Osteoblast (primary cell): ENCODE measurements at regions not wholly inside any gene's neighbourhood (a gene's known extent, or its start where the extent isn't known, plus 50 kb on each side); places are given as distances from the start of the nearest gene placed in this dataset.

ENCODE experiments used
- DNase-seq: peaks from one replicate; pipeline ENCODE4 v3.0.0; 2011; ENCODE audit warnings: low spot score, mixed read lengths; ENCODE audit not compliant: insufficient read length; ENCODE audit errors: missing footprints
- H2AFZ ChIP-seq: 2 replicates; pipeline ENCODE4 v1.6.0; 2011; ENCODE audit warnings: mild to moderate bottlenecking, low read length
- H3K27ac ChIP-seq: 2 replicates; pipeline ENCODE4 v1.5.1; 2011; ENCODE audit warnings: mild to moderate bottlenecking, low read depth, low read length, moderate library complexity
- H3K27me3 ChIP-seq: 2 replicates; pipeline ENCODE4 v1.6.0; 2012; ENCODE audit warnings: mild to moderate bottlenecking, control low read depth, inconsistent platforms, low read length, moderate library complexity; ENCODE audit not compliant: insufficient read depth
- H3K36me3 ChIP-seq: 2 replicates; pipeline ENCODE4 v1.5.1; 2011; ENCODE audit warnings: mild to moderate bottlenecking, low read length, control low read depth, moderate library complexity; ENCODE audit not compliant: insufficient read depth
- H3K4me1 ChIP-seq: 2 replicates; pipeline ENCODE4 v1.5.1; 2011; ENCODE audit warnings: mild to moderate bottlenecking, low read length, control low read depth, moderate library complexity; ENCODE audit not compliant: insufficient read depth
- H3K4me2 ChIP-seq: 2 replicates; pipeline ENCODE4 v1.6.0; 2011; ENCODE audit warnings: mild to moderate bottlenecking, low read length; ENCODE audit not compliant: insufficient read depth
- H3K4me3 ChIP-seq: fragments of 200-600 bp; sonication (generic); 3 replicates; pipeline ENCODE4 v1.5.1; 2012; ENCODE audit warnings: mild to moderate bottlenecking, low read length, inconsistent platforms; ENCODE audit not compliant: insufficient read depth
- H3K79me2 ChIP-seq: 2 replicates; pipeline ENCODE4 v1.6.0; 2012; ENCODE audit warnings: mild to moderate bottlenecking, low read length, control low read depth, inconsistent platforms; ENCODE audit not compliant: insufficient read depth
- H3K9me3 ChIP-seq: 2 replicates; pipeline ENCODE4 v1.5.1; 2011; ENCODE audit warnings: low read depth, low read length, control low read depth
- H4K20me1 ChIP-seq: 2 replicates; pipeline ENCODE4 v1.6.0; 2012; ENCODE audit warnings: mild to moderate bottlenecking, low read length, control low read depth; ENCODE audit not compliant: insufficient read depth
- TF ChIP-seq, protein P1 (sequence below): IDR thresholded peaks from 2 replicates; pipeline ENCODE4 v1.5.1; 2011; ENCODE audit warnings: mild to moderate bottlenecking, low read depth, low read length, moderate library complexity; ENCODE audit errors: extremely low read depth

GRCh38 chr3:110459021-110459420, 612.6 kb upstream of the NECTIN3 start:
- no peak overlapping the region for H3K27ac ChIP-seq
- no peak overlapping the region for H3K4me3 ChIP-seq
- H3K36me3 ChIP-seq, result no peaks in the 10 kb centered on the region
- no peaks in the 10 kb centered on the region for H3K27me3 ChIP-seq
- no peaks in the 10 kb centered on the region for H4K20me1 ChIP-seq
- no peaks in the 10 kb centered on the region for H3K4me1 ChIP-seq
- H3K79me2 ChIP-seq, result no peaks in the 10 kb centered on the region
- TF ChIP-seq, protein P1, sequence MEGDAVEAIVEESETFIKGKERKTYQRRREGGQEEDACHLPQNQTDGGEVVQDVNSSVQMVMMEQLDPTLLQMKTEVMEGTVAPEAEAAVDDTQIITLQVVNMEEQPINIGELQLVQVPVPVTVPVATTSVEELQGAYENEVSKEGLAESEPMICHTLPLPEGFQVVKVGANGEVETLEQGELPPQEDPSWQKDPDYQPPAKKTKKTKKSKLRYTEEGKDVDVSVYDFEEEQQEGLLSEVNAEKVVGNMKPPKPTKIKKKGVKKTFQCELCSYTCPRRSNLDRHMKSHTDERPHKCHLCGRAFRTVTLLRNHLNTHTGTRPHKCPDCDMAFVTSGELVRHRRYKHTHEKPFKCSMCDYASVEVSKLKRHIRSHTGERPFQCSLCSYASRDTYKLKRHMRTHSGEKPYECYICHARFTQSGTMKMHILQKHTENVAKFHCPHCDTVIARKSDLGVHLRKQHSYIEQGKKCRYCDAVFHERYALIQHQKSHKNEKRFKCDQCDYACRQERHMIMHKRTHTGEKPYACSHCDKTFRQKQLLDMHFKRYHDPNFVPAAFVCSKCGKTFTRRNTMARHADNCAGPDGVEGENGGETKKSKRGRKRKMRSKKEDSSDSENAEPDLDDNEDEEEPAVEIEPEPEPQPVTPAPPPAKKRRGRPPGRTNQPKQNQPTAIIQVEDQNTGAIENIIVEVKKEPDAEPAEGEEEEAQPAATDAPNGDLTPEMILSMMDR, result no peak
- DNase-seq, result no peak
- H2AFZ ChIP-seq, result no peak overlapping the region
- H3K9me3 ChIP-seq, result no peaks in the 10 kb centered on the region
- H3K4me2 ChIP-seq, result no peak overlapping the region

GRCh38 chr3:110470310-110470709, 601.3 kb upstream of the NECTIN3 start:
- TF ChIP-seq, protein P1, result no peak
- H3K4me3 ChIP-seq, result no peak overlapping the region

DNA sequence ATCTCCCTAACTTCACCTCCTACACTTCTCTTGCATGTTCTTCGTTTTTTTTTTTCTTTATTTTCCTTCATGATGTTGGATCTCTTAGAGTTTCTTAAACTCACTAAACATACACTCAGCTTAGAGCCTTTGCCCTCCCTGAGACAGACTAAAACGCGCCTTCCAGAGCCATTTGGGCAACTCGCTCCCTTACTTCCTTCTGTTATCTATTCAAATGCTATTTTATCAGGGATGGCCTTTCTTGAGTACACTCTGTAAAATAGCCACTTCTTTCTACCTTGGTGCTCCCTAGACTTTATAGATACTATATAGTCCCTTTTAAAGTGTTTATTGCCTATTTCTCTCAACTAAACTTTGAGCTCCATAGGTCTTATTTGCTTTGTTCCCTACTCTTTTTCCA, 598.2 kb upstream of the NECTIN3 start:
- Histone ChIP-seq H3K79me2 (no peaks in the 10 kb centered on the region), H3K36me3 (no peaks in the 10 kb centered on the region), H3K27me3 (no peaks in the 10 kb centered on the region), H3K4me2 (no peak overlapping the region), H3K27ac (no peak overlapping the region), H3K4me3 (no peak overlapping the region), H3K4me1 (no peaks in the 10 kb centered on the region), H2AFZ (no peak overlapping the region), H4K20me1 (no peaks in the 10 kb centered on the region), H3K9me3 (no peaks in the 10 kb centered on the region)
- TF ChIP-seq, protein P1, result no peak
- DNase-seq, result no peak

More at GRCh38 chr3:110470310-110470709, 601.3 kb upstream of the NECTIN3 start:
- Histone ChIP-seq H3K4me2 (no peak overlapping the region), H4K20me1 (no peaks in the 10 kb centered on the region), H3K9me3 (no peaks in the 10 kb centered on the region), H3K79me2 (no peaks in the 10 kb centered on the region), H3K27ac (no peak overlapping the region), H3K36me3 (no peaks in the 10 kb centered on the region), H3K27me3 (no peaks in the 10 kb centered on the region), H3K4me1 (no peaks in the 10 kb centered on the region), H2AFZ (no peak overlapping the region)
- DNase-seq, result no peak

GRCh38 chr3:110474397-110474796, 597.2 kb upstream of the NECTIN3 start:
- H3K4me1 ChIP-seq, result no peaks in the 10 kb centered on the region
- no peaks in the 10 kb centered on the region for H4K20me1 ChIP-seq
- no peaks in the 10 kb centered on the region for H3K27me3 ChIP-seq
- H3K4me2 ChIP-seq, result no peak overlapping the region
- H3K9me3 ChIP-seq, result no peaks in the 10 kb centered on the region
- TF ChIP-seq, protein P1, result no peak
- no peak overlapping the region for H3K27ac ChIP-seq
- no peaks in the 10 kb centered on the region for H3K79me2 ChIP-seq
- no peaks in the 10 kb centered on the region for H3K36me3 ChIP-seq
- H2AFZ ChIP-seq, result peak overlapping the region; percentile 67
- H3K4me3 ChIP-seq, result no peak overlapping the region
- DNase-seq, result no peak
